Glomerular visceral epithelial cell (primary cell): ENCODE measurements at regions not wholly inside any gene's neighbourhood (a gene's known extent, or its start where the extent isn't known, plus 50 kb on each side); places are given as distances from the start of the nearest gene placed in this dataset.
A peak's percentile ranks its signal among the peaks of the same experiment; 100 is the strongest.

Experiments
- DNase-seq: peaks from one replicate; pipeline ENCODE4 v3.0.0-alpha.2; 2016; ENCODE audit errors: extremely low spot score

DNA sequence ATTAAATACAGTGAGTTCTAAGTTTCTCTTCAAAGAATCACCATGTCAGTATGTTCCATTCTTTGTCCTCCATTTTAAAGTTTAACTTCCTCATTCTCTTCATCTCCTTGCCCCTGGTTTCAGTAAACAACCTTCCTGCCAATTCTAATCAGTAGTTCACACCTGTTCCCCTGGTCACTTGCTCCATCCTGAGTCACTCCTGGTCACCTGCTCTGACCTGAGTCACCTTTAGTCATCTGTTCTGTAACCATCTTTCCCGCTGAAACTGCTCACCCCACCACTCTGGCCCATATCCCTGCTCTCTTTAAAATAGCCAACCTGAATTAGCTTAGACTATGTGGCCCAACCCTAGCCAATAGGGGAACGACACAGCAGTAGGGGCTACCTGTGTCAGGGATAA is 1447.4 kb upstream of the TMEM132C start:
- DNase-seq: no peak

DNA sequence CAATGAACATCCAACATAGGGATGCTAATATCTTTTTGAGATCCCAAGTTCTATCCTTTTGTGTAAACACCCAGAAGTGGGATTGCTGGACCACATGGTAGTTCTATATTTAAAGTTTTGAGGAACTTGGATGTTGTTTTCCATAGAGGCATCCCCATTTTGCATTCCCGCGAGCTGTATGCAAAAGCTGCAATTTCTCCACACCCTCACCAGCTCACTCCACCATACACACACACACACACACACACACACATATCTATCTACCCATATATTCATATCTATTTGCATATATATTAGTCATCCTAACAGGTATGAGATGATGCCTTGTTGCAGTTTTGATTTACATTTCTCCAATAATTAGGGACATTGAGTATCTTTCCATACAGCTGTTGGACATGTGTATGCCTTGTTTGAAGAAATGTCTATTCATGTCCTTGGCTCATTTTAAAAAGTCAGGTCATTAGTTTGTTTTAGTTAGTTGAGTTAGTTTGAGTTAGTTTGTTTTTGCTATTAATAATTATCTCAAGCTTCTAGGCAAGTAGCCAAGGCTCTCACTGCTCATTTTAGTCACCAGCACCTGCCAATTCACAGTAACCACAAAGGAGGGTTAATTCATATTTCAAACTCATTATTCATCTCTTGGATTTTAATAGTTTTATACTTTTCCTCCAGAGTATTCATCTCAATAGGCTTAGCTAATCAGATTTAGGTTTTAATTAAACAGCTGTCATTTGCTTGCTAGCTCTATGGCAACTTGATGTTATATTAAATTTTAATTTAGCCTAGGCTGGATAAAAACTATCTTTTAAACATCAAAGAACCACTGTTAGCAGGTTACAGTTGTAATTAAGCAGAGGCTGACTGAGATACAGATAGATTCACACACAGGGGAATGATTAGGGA is 1435.9 kb upstream of the TMEM132C start:
- no peak for DNase-seq

DNA sequence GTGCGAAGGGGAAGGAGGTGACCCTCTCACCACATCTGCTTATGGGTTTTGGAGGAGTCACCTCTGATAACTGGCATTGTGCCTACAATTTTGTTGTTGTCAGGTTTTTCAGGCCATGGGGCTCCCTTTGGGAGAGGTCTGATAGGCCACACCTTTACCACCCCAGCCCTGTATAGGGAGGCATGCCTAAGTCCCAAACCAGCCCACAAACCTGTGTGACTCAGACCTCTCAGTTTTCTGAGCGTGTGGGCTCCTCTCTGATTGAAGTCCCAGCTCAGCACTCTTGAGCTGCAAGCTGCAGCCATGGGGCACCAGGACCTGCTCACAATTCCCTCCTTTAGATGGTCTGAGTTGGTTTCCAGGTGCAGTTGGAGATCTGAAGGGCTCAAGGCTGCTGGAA is 1429.3 kb upstream of the TMEM132C start:
- DNase-seq: no peak

DNA sequence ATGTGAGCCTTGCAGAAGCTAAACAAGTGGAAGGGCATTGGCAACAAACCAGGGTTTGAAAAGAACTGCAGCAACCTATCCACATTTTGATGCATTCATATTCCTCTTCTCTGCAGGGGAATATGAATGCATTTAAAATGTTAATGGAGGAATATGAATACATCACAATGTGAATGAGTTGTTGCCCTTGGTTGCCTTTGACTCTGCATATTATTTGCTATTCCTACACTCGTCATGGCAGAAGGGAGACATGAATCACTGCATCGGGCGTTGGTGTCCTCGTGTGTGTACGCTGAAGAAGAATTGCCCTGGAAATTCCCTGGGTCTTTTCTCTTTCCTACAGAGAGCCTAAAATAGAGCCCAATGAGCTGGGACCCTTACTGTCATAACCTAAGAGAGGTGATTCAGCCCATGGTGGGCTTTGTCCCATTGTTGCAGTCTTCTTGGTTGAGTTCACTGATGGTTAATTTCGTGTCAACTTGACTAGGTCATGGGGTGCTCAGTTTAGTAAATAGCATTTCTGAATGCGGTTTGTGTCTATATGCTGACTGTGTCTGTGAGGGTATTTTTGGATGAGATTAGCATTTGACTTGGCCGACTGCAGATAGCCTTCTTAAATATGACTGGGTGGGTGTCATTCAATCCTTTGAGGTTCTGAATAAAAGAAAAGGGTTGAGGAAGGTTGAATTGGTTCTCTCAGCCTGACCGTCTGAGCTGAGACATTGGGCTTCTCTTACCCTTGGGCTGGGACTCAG is 1422.9 kb upstream of the TMEM132C start:
- no peak for DNase-seq

DNA sequence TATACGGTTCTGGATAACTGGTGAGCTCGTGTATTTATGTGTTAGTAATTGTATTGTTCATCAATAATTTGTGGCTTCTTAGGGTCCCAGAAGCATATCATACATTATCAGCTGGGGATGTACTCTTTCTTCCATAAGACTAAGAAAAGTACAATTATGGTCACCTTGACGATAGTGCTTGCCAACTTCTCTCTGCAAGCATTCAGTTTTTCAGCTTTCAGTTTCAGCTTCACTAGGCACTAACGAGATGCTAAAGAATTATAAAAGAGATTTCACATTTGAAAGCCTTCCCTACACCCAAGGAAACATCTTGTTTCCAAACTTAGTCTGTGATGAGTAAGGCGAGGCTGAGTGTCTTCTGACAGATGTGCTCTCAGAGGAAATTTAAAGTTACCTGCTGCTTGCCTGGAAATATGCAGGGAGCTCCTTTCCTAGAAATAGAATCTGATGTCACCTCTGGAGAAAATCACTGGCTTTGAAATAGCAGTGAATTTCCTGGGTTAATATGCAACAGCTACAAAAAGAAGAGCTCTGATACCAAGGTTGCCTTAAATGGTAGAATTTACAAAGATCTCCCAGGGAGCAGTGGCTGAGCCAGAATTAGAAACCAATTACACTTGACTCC is 1419.9 kb upstream of the TMEM132C start:
- DNase-seq: no peak

DNA sequence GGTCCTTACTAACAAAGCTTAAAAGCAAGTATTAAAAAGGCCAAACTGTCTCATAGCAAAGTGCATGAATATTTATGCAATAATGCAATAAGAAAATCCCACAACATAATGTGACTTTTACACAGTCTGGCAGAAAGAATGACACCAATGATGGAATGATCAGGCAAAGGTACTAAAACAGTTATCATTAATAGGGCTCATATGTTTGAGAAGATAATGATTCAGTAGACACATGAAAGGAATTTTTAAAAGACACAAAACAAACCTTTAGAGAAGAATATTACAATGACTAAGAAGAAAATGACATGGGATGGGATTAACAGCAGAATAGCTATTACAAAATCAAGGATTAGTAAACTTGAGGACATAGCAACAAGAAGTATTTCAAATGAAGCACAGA is 1411.2 kb upstream of the TMEM132C start:
- DNase-seq: no peak

DNA sequence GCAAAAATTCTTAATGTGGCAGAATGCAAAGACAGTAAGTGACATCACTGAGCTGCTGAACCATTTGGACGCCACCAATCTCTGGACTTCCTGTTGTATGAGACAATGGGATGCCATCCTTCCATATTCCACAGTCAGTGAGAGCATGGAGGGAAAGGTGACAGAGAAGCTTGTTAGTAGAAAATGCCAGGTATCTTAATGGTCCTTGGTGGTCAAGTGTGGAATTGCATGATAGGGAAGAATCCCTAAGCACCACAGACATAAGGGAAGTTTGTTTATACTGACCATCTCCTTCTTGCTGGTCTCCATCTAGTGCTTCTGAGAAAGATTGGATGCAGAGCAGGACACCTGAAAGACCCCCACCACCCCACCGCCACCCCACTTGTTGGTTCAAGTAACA is 1410.0 kb upstream of the TMEM132C start:
- no peak for DNase-seq

DNA sequence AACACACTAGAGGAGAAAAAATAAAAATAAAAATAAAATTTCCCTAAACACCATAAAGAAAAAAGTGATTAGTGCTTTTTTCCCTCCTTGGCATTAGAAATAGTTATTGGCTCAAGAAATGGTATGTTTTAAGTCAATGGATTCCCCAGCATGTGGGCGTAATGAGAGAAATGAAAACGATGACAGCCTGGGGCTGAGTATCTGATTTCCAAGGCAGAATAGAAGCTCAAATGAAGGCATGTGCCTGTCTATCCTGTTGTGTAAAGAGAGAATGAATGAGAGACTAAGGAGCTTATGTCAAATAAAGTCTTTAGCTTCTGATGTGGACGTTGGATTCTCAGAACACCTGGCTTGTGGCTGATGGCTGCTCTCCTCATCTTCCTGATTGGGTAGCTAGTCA is 1408.4 kb upstream of the TMEM132C start:
- no peak for DNase-seq

DNA sequence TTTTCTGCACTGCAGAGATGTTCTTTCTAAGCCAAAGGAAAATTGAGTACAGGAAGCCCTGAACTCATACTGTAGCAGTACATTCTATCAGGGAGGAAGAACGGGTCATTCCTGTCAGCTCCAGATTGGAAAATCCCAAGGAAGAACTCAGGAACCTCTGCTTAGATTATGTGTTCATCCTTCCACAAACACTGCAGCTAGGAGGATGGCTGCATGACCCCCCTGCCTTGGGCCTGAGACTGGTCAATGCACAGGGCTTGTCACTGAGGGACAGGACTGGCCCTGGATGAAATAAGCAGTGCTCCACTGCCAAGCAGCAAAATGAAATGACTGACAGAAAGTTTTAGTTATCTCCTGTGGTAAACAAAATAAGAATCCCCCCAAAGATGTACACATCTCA is 1406.8 kb upstream of the TMEM132C start:
- no peak for DNase-seq

DNA sequence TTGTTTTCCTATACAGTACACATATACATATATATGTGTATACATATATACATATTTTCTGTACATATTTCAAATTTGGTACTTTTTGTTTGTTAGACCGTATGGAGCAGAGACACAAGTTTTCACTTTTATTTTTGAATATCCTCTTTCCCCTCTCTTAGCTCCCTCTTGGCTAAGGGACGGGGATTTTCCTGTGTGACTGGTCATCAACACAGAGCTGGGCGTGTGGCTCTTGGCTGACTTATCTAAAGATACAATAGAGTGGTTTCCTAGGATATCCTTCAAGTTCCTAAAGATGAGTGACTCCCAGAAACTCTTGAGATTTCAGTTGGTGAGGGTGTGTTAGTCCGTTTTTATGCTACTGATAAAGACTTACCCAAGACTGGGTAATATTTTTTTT is 1404.5 kb upstream of the TMEM132C start:
- DNase-seq: no peak

DNA sequence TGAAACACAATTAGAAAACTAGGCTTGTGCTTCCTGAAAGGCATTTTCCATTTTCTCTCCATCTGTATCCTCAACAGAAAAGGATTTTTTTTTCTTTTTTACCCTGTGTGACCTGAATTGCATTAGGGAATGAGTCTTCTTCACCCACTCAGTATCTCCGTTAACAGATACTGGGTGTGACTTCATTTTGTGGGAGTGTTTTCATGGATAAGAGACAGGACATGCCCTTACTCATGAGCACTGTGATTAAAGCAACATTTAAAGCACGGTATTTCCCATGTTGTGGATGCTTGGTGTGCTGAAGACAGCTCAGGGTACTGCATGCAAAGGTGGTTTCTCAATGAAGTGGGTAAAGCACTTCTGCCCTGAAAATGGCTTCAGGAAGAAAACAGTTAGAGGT is 1397.3 kb upstream of the TMEM132C start:
- DNase-seq: no peak

DNA sequence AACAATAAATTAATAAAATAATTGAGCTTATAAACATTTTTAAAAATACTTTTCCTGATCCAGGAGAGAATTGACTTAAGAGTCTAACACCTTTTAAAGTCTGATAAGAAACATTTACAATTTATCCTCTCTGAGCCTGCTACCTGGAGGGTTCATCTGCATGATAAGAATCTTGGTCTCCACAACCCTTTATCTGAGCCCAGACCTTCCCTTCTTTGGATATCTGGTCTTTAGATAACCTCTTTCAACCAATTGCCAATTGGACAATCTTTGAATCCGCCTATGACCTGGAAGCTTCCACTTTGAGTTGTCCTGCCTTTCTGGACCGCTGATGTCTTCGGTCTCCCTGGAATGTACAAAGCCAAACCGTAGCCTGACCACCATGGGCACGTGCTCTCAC is 1393.3 kb upstream of the TMEM132C start:
- DNase-seq: no peak

DNA sequence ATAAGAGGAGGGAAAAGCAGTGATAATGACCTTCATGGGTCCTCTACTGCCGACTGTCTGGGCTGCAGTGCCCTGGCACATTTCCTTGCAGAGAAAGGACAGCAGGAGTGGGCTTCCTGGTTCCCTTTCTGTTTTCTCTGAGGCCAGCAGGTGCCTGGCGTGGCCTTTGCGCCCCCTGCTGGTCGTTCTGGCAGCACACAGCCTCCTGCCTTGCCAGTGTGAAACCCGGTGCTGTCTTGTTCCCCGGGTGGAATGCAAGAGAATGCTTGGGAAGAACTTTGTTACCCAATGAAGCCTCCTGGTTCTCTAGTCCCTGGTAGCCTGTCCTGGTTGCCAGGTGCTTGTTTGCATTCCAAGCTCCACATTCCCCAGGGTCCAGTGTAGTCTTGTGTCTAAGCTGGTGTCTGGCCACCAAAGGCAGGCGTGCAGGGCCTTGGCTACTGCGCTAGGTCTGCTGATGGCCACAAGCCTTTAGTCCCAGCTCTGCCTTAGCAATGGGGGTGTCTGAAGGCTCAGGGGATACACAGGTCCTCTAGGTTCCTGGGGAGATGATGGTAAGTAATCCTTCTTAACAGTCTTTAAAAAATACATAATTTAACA is 1392.4 kb upstream of the TMEM132C start:
- peak; percentile 20 for DNase-seq

DNA sequence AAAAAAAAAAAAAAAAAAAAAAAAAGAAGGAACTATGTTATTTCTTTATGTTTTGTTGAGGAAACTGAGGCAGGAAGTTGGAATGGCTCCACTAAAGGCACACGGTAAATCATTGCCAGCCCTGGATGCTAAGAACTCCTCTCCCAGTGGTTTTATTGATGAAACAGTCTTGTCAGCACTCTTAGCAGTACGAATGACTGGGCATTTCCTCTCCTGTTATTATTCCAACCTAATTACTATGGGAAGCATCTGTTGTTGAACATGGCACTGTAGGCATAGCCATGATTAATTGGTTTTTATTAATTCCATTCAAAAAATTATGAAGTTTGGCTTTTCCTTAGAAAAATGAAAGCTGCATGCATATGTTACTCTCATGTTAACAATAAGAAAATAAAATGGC is 1387.1 kb upstream of the TMEM132C start:
- no peak for DNase-seq

DNA sequence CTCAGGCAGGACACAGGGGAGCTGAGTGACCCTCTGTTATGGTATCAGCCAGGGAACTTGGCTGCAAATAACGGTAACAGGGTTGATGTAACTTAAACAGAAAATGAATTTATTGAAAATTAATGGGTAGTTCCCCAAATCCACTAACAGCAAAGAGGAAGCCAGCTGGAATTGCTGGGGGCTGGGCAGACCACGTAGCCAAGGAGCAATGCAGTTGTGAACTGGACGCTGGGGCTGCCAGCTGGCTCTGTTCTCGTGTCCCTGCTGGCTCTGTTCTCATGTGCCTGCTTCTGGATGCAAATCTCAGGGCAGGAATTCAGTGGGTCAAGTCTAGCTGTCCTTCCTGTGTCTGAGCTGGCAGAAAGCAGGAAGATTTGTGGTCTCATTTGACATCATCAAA is 1383.3 kb upstream of the TMEM132C start:
- DNase-seq: no peak

DNA sequence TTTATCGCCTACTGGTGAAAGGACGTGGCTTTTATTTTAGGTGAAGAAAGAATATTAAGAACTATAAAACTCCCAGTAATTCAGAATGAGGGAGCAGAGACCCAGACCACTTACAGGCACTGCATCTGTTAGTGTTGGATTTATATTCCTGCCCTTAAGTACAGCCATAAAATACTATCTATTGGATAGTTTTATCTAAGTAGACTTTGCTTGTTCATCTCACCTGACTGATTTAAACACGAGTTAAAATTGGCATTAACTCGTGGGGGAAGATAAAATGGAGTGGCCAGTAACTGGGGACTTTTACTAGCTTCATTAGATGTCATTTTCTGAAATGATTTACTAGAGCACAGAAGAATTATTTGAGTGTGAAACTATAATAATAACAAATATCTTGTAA is 1377.5 kb upstream of the TMEM132C start:
- no peak for DNase-seq

DNA sequence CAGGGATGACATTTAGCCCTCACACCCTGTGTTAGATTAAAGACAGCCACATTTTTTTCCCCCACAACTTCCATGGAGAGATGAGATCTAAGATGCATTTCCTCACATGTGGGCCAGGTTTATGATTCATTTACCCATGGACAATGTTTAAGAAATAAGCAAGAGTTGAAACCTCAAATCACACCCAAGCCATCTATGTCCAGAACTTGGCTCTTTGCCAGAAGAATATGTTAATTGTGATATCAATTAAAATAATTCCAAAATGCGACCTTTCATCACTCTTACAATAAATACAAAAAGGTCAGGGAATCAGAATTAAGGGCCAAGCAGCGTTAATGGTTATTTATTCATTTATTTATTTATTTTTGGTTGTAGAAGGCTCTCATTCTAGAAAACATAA is 1376.9 kb upstream of the TMEM132C start:
- no peak for DNase-seq

DNA sequence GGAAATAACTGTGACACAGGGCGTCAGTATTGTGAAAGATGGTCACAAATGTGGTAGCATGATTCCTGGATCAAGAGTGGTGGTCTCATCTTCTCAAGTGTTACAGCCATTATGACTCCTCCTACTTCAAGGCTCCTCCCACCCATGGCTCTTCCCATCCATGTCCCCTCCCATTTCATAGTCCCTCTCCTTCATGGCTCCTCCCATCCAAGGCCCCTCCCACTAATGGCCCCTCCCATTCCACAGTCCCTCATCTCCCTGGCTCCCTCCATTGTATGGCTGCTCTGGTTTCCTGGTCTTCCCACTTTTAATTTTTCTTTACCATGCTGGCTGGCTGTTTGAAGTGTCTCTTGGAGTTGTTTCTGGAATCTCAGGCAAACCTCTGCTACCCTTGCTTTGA is 1375.2 kb upstream of the TMEM132C start:
- no peak for DNase-seq

DNA sequence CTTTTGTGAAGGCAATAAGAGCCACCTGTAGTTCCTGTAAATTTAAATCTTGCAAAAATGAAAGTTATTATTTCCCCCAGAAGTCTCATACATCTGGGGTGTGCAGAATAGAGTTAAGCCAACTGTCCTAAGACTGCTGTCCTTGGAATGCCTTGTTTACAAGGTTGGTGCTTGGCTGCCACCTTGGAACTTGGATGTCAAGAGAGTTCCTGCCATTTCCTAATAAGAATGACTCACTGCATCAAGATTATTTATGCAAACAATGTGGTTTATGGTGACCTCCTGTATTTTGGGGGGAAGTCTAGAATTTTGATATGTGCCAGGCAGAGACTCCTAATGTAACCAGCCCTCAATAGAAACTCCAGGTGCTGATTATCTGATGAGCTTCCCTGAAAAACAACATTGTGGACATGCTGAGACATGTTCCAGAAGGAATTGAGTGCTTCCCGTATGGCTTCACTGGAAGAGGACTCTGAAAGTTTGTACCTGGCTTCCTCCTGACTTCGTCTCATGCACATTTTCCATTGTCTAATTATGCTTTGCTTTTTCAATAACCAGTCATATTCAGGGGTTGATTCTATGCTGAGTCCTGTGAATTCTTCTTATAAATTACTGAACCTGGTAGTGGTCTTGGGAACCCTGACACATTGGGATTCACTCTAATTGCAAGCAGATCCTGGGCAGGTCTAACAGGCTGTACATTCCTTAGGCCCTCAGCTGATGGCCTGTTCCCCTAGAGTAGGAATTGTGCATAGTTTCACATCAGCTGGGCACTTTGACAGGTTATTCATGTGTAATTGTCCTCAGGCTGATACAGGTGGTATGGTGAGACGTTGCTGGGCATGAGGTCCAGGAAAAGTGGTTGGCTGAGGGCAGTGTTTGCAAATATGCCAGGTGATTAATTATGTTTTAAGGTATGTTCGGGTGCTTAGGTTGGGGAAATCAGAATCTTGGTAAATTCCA is 1370.7 kb upstream of the TMEM132C start:
- no peak for DNase-seq

DNA sequence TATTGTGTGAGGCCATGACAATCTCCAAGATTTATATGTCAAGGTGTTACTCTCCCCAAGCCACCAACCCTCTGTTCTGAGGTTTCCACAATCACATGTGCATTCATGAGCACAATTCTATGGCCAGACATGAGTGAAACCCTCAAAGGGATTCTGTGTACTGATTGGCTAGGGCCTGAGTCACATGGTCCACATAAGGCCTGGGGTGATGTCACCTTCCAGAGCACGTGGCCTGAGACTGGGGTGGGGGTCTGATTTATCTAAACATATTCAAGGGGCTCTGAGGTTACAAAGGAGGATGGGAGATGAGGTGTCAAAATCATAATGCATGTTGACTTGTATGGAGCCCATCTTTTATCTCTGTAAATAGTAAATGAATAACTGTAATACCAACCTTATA is 1369.9 kb upstream of the TMEM132C start:
- DNase-seq: no peak

DNA sequence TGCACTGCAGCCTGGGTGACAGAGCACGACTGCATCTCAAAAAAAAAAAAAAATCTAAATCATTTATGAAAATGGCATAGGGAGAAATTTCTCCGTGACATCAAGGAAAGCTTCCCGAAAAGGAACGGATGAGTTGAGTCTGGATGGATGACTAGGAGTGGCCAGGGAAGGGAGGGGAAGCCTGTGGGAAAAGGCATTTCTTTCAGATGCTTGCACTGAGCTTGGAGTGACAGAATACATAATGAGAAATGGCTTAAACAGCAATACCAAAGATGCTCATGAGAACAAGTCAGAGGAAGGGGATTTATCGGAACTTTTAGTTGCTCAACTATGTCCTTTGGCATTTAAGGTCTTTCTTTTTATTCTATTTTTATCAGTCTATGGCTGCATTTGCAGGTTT is 1369.2 kb upstream of the TMEM132C start:
- no peak for DNase-seq
